ENCODE measurements at regions not wholly inside any gene's neighbourhood (a gene's known extent, or its start where the extent isn't known, plus 50 kb on each side); places are given as distances from the start of the nearest gene placed in this dataset.

DNA sequence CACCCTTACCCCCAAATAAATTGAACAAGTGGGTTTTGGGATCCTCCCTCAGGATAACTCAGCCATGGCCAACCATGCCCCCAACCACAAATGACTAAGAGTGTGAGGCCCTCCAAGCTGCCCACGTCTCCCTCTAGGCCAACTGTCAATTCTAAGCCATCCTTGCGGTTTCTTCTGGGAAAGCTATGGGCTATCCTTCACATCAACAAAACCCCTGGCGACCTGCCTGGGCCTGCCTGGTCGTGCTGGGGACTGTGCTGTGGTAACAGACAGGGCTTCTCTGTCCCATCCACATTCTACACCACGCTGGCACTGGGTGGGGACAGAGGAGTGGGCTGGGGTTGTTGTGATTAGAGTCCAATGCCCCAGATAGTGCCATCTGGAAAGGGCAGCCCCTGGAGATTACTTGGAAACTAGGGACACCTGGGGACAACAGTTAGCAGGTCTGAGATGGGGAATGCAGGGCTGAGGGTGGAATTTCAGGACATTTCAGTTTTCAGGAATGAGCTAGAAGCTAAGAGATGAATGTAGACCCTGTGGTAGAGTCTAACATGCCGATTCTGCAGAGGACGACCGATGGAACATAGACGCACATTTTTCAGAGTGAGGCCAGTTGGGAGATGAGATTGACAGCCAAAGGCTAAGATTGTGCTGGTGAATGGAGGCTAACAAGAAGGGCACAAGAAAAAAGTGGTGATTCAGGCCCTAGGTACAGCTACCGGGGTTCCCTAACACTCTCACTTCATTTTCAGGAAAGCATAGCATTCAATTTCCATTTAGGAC is 131.9 kb downstream of the RASSF10 start (continued):
- TF ChIP-seq ATRX (CRISPR knock-in tag; IDR thresholded peaks at IDR 0.05; ENCODE audit: borderline replicate concordance) (no peak), SRY (CRISPR knock-in tag; IDR thresholded peaks at IDR 0.05) (0 out of 2 replicates have a peak, but pooled peaks have one; percentile 15), KLF15 (CRISPR knock-in tag; IDR thresholded peaks at IDR 0.05; ENCODE audit: borderline replicate concordance) (0 out of 2 replicates have a peak, but pooled peaks have one; percentile 2), CCAR2 (optimal IDR thresholded peaks at IDR 0.05; ENCODE audit: low read depth, low read length) (peak; percentile 58), ZNF781 (CRISPR knock-in tag; IDR thresholded peaks at IDR 0.05; ENCODE audit: borderline replicate concordance, not compliant biosample characterization) (peak; percentile 45), ZNF670 (CRISPR knock-in tag; IDR thresholded peaks at IDR 0.05; ENCODE audit: borderline replicate concordance) (peak; percentile 48; the same call in 1 of the 2 replicates), SMARCE1 (IDR thresholded peaks at IDR 0.05; ENCODE audit: borderline replicate concordance) (no peak), ZNF543 (CRISPR knock-in tag; IDR thresholded peaks at IDR 0.05) (peak; percentile 0; the same call in 1 of the 2 replicates), NR2C2 (CRISPR knock-in tag; IDR thresholded peaks at IDR 0.05; ENCODE audit: borderline replicate concordance) (peak; percentile 7; the same call in 1 of the 2 replicates), AGO2 (optimal IDR thresholded peaks at IDR 0.05; ENCODE audit: low read depth, low read length) (peak; percentile 35), MED1 (CRISPR knock-in tag; IDR thresholded peaks at IDR 0.05) (no peak)
- TF ChIP-seq, protein P1, sequence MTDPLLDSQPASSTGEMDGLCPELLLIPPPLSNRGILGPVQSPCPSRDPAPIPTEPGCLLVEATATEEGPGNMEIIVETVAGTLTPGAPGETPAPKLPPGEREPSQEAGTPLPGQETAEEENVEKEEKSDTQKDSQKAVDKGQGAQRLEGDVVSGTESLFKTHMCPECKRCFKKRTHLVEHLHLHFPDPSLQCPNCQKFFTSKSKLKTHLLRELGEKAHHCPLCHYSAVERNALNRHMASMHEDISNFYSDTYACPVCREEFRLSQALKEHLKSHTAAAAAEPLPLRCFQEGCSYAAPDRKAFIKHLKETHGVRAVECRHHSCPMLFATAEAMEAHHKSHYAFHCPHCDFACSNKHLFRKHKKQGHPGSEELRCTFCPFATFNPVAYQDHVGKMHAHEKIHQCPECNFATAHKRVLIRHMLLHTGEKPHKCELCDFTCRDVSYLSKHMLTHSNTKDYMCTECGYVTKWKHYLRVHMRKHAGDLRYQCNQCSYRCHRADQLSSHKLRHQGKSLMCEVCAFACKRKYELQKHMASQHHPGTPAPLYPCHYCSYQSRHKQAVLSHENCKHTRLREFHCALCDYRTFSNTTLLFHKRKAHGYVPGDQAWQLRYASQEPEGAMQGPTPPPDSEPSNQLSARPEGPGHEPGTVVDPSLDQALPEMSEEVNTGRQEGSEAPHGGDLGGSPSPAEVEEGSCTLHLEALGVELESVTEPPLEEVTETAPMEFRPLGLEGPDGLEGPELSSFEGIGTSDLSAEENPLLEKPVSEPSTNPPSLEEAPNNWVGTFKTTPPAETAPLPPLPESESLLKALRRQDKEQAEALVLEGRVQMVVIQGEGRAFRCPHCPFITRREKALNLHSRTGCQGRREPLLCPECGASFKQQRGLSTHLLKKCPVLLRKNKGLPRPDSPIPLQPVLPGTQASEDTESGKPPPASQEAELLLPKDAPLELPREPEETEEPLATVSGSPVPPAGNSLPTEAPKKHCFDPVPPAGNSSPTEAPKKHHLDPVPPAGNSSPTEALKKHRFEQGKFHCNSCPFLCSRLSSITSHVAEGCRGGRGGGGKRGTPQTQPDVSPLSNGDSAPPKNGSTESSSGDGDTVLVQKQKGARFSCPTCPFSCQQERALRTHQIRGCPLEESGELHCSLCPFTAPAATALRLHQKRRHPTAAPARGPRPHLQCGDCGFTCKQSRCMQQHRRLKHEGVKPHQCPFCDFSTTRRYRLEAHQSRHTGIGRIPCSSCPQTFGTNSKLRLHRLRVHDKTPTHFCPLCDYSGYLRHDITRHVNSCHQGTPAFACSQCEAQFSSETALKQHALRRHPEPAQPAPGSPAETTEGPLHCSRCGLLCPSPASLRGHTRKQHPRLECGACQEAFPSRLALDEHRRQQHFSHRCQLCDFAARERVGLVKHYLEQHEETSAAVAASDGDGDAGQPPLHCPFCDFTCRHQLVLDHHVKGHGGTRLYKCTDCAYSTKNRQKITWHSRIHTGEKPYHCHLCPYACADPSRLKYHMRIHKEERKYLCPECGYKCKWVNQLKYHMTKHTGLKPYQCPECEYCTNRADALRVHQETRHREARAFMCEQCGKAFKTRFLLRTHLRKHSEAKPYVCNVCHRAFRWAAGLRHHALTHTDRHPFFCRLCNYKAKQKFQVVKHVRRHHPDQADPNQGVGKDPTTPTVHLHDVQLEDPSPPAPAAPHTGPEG (CRISPR knock-in tag; IDR thresholded peaks at IDR 0.05) = 0 out of 2 replicates have a peak, but pooled peaks have one; percentile 53
- TF ChIP-seq, protein P2, sequence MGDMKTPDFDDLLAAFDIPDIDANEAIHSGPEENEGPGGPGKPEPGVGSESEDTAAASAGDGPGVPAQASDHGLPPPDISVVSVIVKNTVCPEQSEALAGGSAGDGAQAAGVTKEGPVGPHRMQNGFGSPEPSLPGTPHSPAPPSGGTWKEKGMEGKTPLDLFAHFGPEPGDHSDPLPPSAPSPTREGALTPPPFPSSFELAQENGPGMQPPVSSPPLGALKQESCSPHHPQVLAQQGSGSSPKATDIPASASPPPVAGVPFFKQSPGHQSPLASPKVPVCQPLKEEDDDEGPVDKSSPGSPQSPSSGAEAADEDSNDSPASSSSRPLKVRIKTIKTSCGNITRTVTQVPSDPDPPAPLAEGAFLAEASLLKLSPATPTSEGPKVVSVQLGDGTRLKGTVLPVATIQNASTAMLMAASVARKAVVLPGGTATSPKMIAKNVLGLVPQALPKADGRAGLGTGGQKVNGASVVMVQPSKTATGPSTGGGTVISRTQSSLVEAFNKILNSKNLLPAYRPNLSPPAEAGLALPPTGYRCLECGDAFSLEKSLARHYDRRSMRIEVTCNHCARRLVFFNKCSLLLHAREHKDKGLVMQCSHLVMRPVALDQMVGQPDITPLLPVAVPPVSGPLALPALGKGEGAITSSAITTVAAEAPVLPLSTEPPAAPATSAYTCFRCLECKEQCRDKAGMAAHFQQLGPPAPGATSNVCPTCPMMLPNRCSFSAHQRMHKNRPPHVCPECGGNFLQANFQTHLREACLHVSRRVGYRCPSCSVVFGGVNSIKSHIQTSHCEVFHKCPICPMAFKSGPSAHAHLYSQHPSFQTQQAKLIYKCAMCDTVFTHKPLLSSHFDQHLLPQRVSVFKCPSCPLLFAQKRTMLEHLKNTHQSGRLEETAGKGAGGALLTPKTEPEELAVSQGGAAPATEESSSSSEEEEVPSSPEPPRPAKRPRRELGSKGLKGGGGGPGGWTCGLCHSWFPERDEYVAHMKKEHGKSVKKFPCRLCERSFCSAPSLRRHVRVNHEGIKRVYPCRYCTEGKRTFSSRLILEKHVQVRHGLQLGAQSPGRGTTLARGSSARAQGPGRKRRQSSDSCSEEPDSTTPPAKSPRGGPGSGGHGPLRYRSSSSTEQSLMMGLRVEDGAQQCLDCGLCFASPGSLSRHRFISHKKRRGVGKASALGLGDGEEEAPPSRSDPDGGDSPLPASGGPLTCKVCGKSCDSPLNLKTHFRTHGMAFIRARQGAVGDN (CRISPR knock-in tag; IDR thresholded peaks at IDR 0.05) = peak; percentile 68
- TF ChIP-seq, protein P3, sequence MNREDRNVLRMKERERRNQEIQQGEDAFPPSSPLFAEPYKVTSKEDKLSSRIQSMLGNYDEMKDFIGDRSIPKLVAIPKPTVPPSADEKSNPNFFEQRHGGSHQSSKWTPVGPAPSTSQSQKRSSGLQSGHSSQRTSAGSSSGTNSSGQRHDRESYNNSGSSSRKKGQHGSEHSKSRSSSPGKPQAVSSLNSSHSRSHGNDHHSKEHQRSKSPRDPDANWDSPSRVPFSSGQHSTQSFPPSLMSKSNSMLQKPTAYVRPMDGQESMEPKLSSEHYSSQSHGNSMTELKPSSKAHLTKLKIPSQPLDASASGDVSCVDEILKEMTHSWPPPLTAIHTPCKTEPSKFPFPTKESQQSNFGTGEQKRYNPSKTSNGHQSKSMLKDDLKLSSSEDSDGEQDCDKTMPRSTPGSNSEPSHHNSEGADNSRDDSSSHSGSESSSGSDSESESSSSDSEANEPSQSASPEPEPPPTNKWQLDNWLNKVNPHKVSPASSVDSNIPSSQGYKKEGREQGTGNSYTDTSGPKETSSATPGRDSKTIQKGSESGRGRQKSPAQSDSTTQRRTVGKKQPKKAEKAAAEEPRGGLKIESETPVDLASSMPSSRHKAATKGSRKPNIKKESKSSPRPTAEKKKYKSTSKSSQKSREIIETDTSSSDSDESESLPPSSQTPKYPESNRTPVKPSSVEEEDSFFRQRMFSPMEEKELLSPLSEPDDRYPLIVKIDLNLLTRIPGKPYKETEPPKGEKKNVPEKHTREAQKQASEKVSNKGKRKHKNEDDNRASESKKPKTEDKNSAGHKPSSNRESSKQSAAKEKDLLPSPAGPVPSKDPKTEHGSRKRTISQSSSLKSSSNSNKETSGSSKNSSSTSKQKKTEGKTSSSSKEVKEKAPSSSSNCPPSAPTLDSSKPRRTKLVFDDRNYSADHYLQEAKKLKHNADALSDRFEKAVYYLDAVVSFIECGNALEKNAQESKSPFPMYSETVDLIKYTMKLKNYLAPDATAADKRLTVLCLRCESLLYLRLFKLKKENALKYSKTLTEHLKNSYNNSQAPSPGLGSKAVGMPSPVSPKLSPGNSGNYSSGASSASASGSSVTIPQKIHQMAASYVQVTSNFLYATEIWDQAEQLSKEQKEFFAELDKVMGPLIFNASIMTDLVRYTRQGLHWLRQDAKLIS (CRISPR knock-in tag; IDR thresholded peaks at IDR 0.05) = 0 out of 2 replicates have a peak, but pooled peaks have one; percentile 3

All from HepG2 (cell line).